ENCODE measurements at regions not wholly inside any gene's neighbourhood (a gene's known extent, or its start where the extent isn't known, plus 50 kb on each side); places are given as distances from the start of the nearest gene placed in this dataset.

GRCh38 chr1:118716775-118717174, 271.4 kb downstream of the TBX15 start:
- no peak for TF ChIP-seq POLR2AphosphoS5 (IDR thresholded peaks at IDR 0.05)
- TF ChIP-seq POLR2A (IDR thresholded peaks at IDR 0.05), result no peak
- TF ChIP-seq, protein P1, sequence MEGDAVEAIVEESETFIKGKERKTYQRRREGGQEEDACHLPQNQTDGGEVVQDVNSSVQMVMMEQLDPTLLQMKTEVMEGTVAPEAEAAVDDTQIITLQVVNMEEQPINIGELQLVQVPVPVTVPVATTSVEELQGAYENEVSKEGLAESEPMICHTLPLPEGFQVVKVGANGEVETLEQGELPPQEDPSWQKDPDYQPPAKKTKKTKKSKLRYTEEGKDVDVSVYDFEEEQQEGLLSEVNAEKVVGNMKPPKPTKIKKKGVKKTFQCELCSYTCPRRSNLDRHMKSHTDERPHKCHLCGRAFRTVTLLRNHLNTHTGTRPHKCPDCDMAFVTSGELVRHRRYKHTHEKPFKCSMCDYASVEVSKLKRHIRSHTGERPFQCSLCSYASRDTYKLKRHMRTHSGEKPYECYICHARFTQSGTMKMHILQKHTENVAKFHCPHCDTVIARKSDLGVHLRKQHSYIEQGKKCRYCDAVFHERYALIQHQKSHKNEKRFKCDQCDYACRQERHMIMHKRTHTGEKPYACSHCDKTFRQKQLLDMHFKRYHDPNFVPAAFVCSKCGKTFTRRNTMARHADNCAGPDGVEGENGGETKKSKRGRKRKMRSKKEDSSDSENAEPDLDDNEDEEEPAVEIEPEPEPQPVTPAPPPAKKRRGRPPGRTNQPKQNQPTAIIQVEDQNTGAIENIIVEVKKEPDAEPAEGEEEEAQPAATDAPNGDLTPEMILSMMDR (IDR thresholded peaks at IDR 0.05), result no peak

Measured in sigmoid colon (tissue), 4 donors.